HepG2 (cell line): ENCODE measurements at regions not wholly inside any gene's neighbourhood (a gene's known extent, or its start where the extent isn't known, plus 50 kb on each side); places are given as distances from the start of the nearest gene placed in this dataset.

Experiments used
- ATAC-seq: fragments of 200-7000 bp; cut with Tn5 transposase; 3 replicates; pipeline ENCODE4 v1.9.1; 2020; ENCODE audit warnings: mild to moderate bottlenecking, moderate library complexity
- BruUV-seq: library from RNA; stranded (reverse); fragments of 400-500 nt; replicated peaks from 2 replicates; lab custom pipeline; 2021; lab: Mats Ljungman, UMichigan
- CTCF ChIA-PET: fragments of 300-600 bp; formaldehyde crosslinking; extraction: SDS; loops from one replicate; lab custom pipeline; 2021; ENCODE audit warnings: low total read pairs, inconsistent platforms, low intra/inter-chr PET ratio; lab: Yijun Ruan, JAX
- POLR2A ChIA-PET: fragments of 350-600 bp; sonication (Branson Sonifier 250); formaldehyde crosslinking; loops from one replicate; lab custom pipeline; 2020; ENCODE audit warnings: antibody characterized with exemption, inconsistent platforms; lab: Yijun Ruan, JAX
- DNase-seq: peaks from one replicate; pipeline ENCODE4 v3.0.0-alpha.2; 2015; ENCODE audit warnings: low spot score
- FAIRE-seq: peaks from 3 replicates; lab custom pipeline; 2011; peaks lifted over from hg19 to GRCh38; lab: Jason Lieb, UNC
- H2AFZ ChIP-seq: one replicate; pipeline ENCODE4 v1.6.1; 2011; ENCODE audit warnings: low read length, inconsistent platforms
- H3K27ac ChIP-seq: fragments of 300-600 bp; 3 replicates; pipeline ENCODE4 v1.8.0; 2011; ENCODE audit warnings: mixed run types, mild to moderate bottlenecking, mixed read lengths, low read length, inconsistent platforms; ENCODE audit not compliant: insufficient read depth; ENCODE audit errors: extremely low read length
- H3K27me3 ChIP-seq, 2 experiments: fragments of 200-600 bp in 1 of 2; 2 replicates in 1 of 2; 3 replicates in 1 of 2; pipeline versions ENCODE4 v1.6.0 to v1.8.0; 2011; ENCODE audit warnings: low read length in 2 of 2, mild to moderate bottlenecking in 2 of 2, moderate library complexity in 2 of 2, inconsistent platforms in 1 of 2; ENCODE audit not compliant: insufficient read depth in 2 of 2, control insufficient read depth in 1 of 2
- H3K36me3 ChIP-seq, 2 experiments: fragments of 200-600 bp in 1 of 2; replicated peaks in 1 of 2; 2 replicates in 1 of 2; 3 replicates in 1 of 2; pipeline versions ENCODE4 v1.5.1 to v1.8.0; 2011; ENCODE audit warnings: low read length in 2 of 2, inconsistent platforms in 1 of 2; ENCODE audit not compliant: insufficient read depth in 2 of 2, control insufficient read depth in 1 of 2
- H3K4me1 ChIP-seq: 2 replicates; pipeline ENCODE4 v1.5.1; 2012; ENCODE audit warnings: low read length, inconsistent platforms; ENCODE audit not compliant: insufficient read depth
- H3K4me2 ChIP-seq: 2 replicates; pipeline ENCODE4 v1.6.0; 2011; ENCODE audit warnings: low read depth, low read length, inconsistent platforms
- H3K4me3 ChIP-seq, 3 experiments: fragments of 200-600 bp in 1 of 3; sonication (generic), shearing (Covaris generic) in 1 of 3; replicated peaks in 1 of 3; 2 replicates each; pipeline ENCODE4 v1.5.1; 2011 to 2016; ENCODE audit warnings: low read length in 3 of 3, inconsistent platforms in 2 of 3, low read depth in 2 of 3, mild to moderate bottlenecking in 2 of 3, control low read depth in 1 of 3, mixed read lengths in 1 of 3; ENCODE audit not compliant: insufficient read depth in 1 of 3
- H3K79me2 ChIP-seq: one replicate; pipeline ENCODE4 v1.6.1; 2011; ENCODE audit warnings: low read length, inconsistent platforms; ENCODE audit not compliant: insufficient read depth
- H3K9ac ChIP-seq: 2 replicates; pipeline ENCODE4 v1.6.0; 2011; ENCODE audit warnings: mild to moderate bottlenecking, low read depth, low read length, inconsistent platforms; ENCODE audit not compliant: insufficient read depth
- H3K9me3 ChIP-seq: 2 replicates; pipeline ENCODE4 v1.5.1; 2012; ENCODE audit warnings: mild to moderate bottlenecking, low read length
- H4K20me1 ChIP-seq: 2 replicates; pipeline ENCODE4 v1.6.0; 2011; ENCODE audit warnings: inconsistent platforms, mild to moderate bottlenecking, low read length, moderate library complexity; ENCODE audit not compliant: insufficient read depth
- CAMTA2 ChIP-seq: sonication (generic); formaldehyde crosslinking; IDR thresholded peaks from 2 replicates; pipeline ENCODE4 v1.4.0; 2020; ENCODE audit warnings: mild to moderate bottlenecking, missing genetic modification reagents, borderline replicate concordance
- KMT2B ChIP-seq: IDR thresholded peaks from 2 replicates; pipeline ENCODE4 v1.6.1; 2016; ENCODE audit warnings: missing genetic modification reagents, missing compliant biosample characterization
- MED13 ChIP-seq: sonication (generic); formaldehyde crosslinking; IDR thresholded peaks from 2 replicates; pipeline ENCODE4 v1.5.0; 2020; ENCODE audit warnings: missing genetic modification reagents
- POLR2G ChIP-seq: fragments of 200-400 bp; formaldehyde crosslinking; IDR thresholded peaks from 2 replicates; pipeline ENCODE4 v1.6.1; 2018; ENCODE audit warnings: mild to moderate bottlenecking, low read depth, low read length, moderate library complexity
- SMAD3 ChIP-seq: sonication (generic); formaldehyde crosslinking; IDR thresholded peaks from 2 replicates; pipeline ENCODE4 v1.4.0; 2020; ENCODE audit warnings: missing genetic modification reagents
- SP5 ChIP-seq: IDR thresholded peaks from 2 replicates; pipeline ENCODE4 v1.6.1; 2016; ENCODE audit warnings: low read depth, borderline replicate concordance
- ZNF251 ChIP-seq: sonication (generic); formaldehyde crosslinking; IDR thresholded peaks from 2 replicates; pipeline ENCODE4 v1.9.0; 2021; ENCODE audit warnings: mild to moderate bottlenecking, missing genetic modification reagents
- ZNF800 ChIP-seq: sonication (generic); formaldehyde crosslinking; IDR thresholded peaks from 2 replicates; pipeline ENCODE4 v1.4.0; 2020; ENCODE audit warnings: missing genetic modification reagents
- ZNF850 ChIP-seq: sonication (generic); formaldehyde crosslinking; conservative IDR thresholded peaks from 2 replicates; pipeline ENCODE4 v1.9.0; 2021; ENCODE audit warnings: mild to moderate bottlenecking, missing genetic modification reagents
- WGBS: methylation state at CpG from one replicate; pipeline ENCODE4 v1.1.6; 2017; ENCODE audit warnings: low lambda C conversion rate; 5-methylcytosine and 5-hydroxymethylcytosine counted together
- in situ Hi-C: cut with HindIII; loops from 2 replicates; pipeline ENCODE4 v1.10.0; 2017; ENCODE audit warnings: low pct_unique_long_range_greater_than_20kb; ENCODE audit not compliant: extremely low pct_ligation_motif_present
- intact Hi-C: fragments of 100-400 bp; cut with micrococcal nuclease; formaldehyde crosslinking; loops from one replicate; pipeline ENCODE4 v1.10.0; 2022; ENCODE audit not compliant: unreplicated experiment

GRCh38 chr21:27715131-27715530 lies 748.2 kb upstream of the ADAMTS5 start:
- no peaks in the 10 kb centered on the region for H3K36me3 ChIP-seq

GRCh38 chr21:27713154-27714109 lies 746.5 kb upstream of the ADAMTS5 start:
- ATAC-seq (no peak), FAIRE-seq (no peak), DNase-seq (no peak)
- TF ChIP-seq ZNF800 (CRISPR knock-in tag) (no peak), KMT2B (CRISPR knock-in tag) (no peak), MED13 (CRISPR knock-in tag) (no peak), CAMTA2 (CRISPR knock-in tag) (no peak)
- Histone ChIP-seq H3K9ac (no peak overlapping the region), H4K20me1 (no peaks in the 10 kb centered on the region), H3K9me3 (peaks cover 69% of the 10 kb centered on the region), H3K27ac (no peak overlapping the region), H2AFZ (no peak overlapping the region), H3K79me2 (no peaks in the 10 kb centered on the region), H3K4me2 (no peak overlapping the region), H3K4me3 (no peak overlapping the region), H3K36me3 (no peaks in the 10 kb centered on the region), H3K4me1 (no peaks in the 10 kb centered on the region), H3K27me3 (no peaks in the 10 kb centered on the region)
- POLR2A ChIA-PET = no interaction called here
- 2% methylated on average over 7 of the region's 7 CpGs for WGBS
- in situ Hi-C loops = no loop called here
- BruUV-seq = no TSS peak
- CTCF ChIA-PET = no interaction called here
- intact Hi-C loops = no loop called here

More at GRCh38 chr21:27715131-27715530, 748.2 kb upstream of the ADAMTS5 start:
- DNase-seq = no peak
- Histone ChIP-seq H3K79me2 (no peaks in the 10 kb centered on the region), H3K4me2 (no peak overlapping the region), H3K27ac (no peak overlapping the region), H4K20me1 (no peaks in the 10 kb centered on the region), H2AFZ (no peak overlapping the region), H3K4me1 (no peaks in the 10 kb centered on the region), H3K4me3 (no peak overlapping the region), H3K27me3 (no peaks in the 10 kb centered on the region), H3K9me3 (peaks cover 68% of the 10 kb centered on the region), H3K9ac (no peak overlapping the region)
- FAIRE-seq = no peak
- ChIA-PET POLR2A (no interaction called here), CTCF (no interaction called here)
- BruUV-seq = no TSS peak
- ATAC-seq = no peak
- intact Hi-C loops = no loop called here
- 20% methylated on average over 1 of the region's 1 CpG for WGBS
- in situ Hi-C loops = no loop called here
- TF ChIP-seq ZNF251 (CRISPR knock-in tag) (no peak), POLR2G (no peak), SP5 (CRISPR knock-in tag) (no peak), ZNF850 (no peak), SMAD3 (CRISPR knock-in tag) (no peak)
